ENCODE measurements at regions not wholly inside any gene's neighbourhood (a gene's known extent, or its start where the extent isn't known, plus 50 kb on each side); places are given as distances from the start of the nearest gene placed in this dataset.

DNA sequence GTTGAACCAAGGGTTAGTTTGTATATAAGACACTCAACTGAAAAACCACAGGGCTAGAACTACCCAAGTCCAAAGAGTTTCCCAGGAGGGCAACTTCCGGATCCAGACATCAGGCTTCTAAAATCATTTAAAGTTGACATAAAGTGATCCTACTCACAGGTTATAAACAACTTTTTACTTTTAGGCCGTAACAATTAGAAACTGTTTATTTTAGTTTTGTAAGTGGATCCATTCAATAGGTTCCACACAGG, 454.6 kb downstream of the MEIS1 start:
- no peak for TF ChIP-seq ZNF184 (tag by site-specific recombination; IDR thresholded peaks at IDR 0.05)
- no peak for TF ChIP-seq ZNF175 (tag by site-specific recombination; IDR thresholded peaks at IDR 0.05)
